ENCODE measurements at regions not wholly inside any gene's neighbourhood (a gene's known extent, or its start where the extent isn't known, plus 50 kb on each side); places are given as distances from the start of the nearest gene placed in this dataset.

GRCh38 chr13:83048419-83048818 lies 833.9 kb downstream of the SLITRK1 start:
- ATAC-seq (no peak), DNase-seq (no peak)
- H3K27ac ChIP-seq: no peak overlapping the region
- no peak overlapping the region for H3K4me3 ChIP-seq
- H3K9me3 ChIP-seq: no peaks in the 10 kb centered on the region
- no peaks in the 10 kb centered on the region for H3K4me1 ChIP-seq
- intact Hi-C loops (cut with DNase I): no loop called here
- no peaks in the 10 kb centered on the region for H3K27me3 ChIP-seq
- TF ChIP-seq CTCF (IDR thresholded peaks at IDR 0.05): no peak
- H3K36me3 ChIP-seq: no peaks in the 10 kb centered on the region

DNA sequence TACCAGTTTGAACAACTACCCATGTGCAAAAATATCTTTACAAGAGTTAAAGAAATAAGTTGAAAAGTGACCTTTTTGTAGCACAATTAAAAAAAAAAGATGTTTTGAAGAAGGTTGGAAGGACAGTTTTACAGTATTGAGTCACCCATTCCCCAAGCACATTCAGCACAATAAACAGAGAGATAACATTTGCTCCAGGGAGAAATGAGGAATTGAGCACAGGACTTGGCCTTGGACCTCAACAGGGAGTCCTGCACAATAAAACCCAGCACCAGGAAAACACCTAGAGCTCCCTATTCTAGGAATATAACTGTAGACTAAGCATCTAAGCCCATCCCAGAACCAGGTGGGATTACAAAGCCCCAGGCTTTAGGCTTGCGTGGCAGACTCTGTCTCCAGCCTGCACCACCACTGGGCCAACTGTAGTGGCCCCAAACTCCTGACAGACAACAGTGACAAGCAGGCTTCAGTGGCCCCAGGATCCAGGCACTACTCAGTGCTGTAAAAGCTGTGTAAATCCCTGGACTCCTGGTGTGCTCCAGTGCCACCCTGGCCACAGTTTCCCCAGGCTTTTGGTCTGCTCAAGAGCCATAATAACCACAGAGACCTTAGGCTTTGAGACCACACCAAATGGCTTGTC lies 857.2 kb downstream of the SLITRK1 start:
- Histone ChIP-seq H3K4me3 (no peak overlapping the region), H3K27ac (no peak overlapping the region), H3K27me3 (no peaks in the 10 kb centered on the region), H3K4me1 (no peaks in the 10 kb centered on the region), H3K9me3 (no peaks in the 10 kb centered on the region), H3K36me3 (no peaks in the 10 kb centered on the region)
- no peak for TF ChIP-seq CTCF (IDR thresholded peaks at IDR 0.05)
- DNase-seq (no peak), ATAC-seq (no peak)
- intact Hi-C loops (cut with DNase I): no loop called here

DNA sequence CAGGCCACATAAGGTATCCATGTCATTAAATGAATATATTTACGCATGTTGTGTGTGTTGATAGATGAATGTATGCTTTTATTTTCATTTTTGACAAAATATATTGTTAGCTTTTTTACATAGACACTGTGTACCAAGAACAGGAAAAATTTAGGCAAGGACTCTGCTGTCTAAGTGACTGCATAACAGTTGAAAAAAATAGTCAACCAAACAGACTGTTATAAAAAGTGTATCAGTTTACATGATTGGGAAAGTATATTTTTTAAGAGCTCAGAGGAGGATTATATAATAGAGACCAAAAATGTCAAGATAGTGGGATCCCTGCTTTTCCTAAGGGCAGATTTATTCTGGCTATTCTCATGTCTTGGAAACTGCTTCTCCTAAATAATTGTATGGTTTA lies 858.0 kb downstream of the SLITRK1 start:
- intact Hi-C loops (cut with DNase I): no loop called here
- H3K4me1 ChIP-seq: no peaks in the 10 kb centered on the region
- no peak for DNase-seq
- no peak for TF ChIP-seq CTCF (IDR thresholded peaks at IDR 0.05)
- no peak for ATAC-seq
- no peak overlapping the region for H3K4me3 ChIP-seq
- no peaks in the 10 kb centered on the region for H3K9me3 ChIP-seq
- no peak overlapping the region for H3K27ac ChIP-seq
- H3K36me3 ChIP-seq: no peaks in the 10 kb centered on the region
- no peaks in the 10 kb centered on the region for H3K27me3 ChIP-seq

GRCh38 chr13:83019986-83020385 lies 862.3 kb downstream of the SLITRK1 start:
- intact Hi-C loops (cut with DNase I): no loop called here

DNA sequence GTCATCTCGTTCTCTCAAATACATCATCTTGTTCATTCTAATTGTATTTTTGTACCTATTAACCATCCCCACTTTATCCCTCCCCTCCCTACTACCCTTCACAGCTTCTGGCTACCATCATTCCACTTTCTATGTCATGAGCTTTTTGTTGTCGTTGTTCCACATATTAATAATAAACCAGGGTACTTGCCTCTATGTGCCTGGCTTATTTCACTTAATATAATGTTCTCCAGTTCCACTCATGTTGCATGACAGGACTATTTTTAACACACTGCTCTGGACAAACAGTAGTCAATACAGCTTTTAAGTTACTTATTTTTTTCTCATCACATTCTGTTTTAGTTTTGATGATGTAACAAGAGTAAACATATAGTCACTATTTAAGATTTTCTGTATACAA lies 872.3 kb downstream of the SLITRK1 start:
- no peak for ATAC-seq
- Histone ChIP-seq H3K36me3 (no peaks in the 10 kb centered on the region), H3K27me3 (no peaks in the 10 kb centered on the region), H3K27ac (no peak overlapping the region), H3K4me1 (no peaks in the 10 kb centered on the region), H3K9me3 (no peaks in the 10 kb centered on the region), H3K4me3 (no peak overlapping the region)
- DNase-seq: no peak
- intact Hi-C loops (cut with DNase I): no loop called here
- no peak for TF ChIP-seq CTCF (IDR thresholded peaks at IDR 0.05)

More at GRCh38 chr13:83019986-83020385, 862.3 kb downstream of the SLITRK1 start:
- DNase-seq (no peak), ATAC-seq (no peak)
- no peak overlapping the region for H3K4me3 ChIP-seq
- no peaks in the 10 kb centered on the region for H3K27me3 ChIP-seq
- no peaks in the 10 kb centered on the region for H3K4me1 ChIP-seq
- H3K36me3 ChIP-seq: no peaks in the 10 kb centered on the region
- no peak overlapping the region for H3K27ac ChIP-seq
- H3K9me3 ChIP-seq: no peaks in the 10 kb centered on the region
- no peak for TF ChIP-seq CTCF (IDR thresholded peaks at IDR 0.05)
